HG03280 (cell line): ENCODE measurements at regions not wholly inside any gene's neighbourhood (a gene's known extent, or its start where the extent isn't known, plus 50 kb on each side); places are given as distances from the start of the nearest gene placed in this dataset.

ENCODE experiments used
- ATAC-seq: cut with Tn5 transposase; IDR thresholded peaks from one replicate; pipeline ENCODE4 v1.9.1; 2021; ENCODE audit warnings: mild to moderate bottlenecking, moderate library complexity; ENCODE audit not compliant: unreplicated experiment

DNA sequence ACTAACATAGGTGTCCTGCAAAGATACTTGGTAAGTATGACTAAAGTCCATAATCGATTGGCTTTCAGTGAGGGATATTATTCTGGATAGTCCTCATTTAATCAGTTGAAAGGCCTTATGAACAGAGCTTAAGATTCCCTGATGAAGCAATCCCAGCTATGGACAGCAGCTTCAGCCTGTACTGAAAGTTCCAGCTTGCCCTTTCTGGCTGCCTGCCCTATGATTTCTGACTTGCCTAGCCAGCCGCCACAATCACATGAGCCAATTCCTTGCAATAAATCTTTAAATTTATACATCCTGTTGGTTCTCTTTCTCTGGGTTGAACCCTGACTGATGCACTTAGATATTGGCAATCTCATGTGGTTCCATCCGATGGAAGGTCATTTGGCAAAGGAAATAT is 759.0 kb upstream of the API5 start:
- ATAC-seq: no peak

DNA sequence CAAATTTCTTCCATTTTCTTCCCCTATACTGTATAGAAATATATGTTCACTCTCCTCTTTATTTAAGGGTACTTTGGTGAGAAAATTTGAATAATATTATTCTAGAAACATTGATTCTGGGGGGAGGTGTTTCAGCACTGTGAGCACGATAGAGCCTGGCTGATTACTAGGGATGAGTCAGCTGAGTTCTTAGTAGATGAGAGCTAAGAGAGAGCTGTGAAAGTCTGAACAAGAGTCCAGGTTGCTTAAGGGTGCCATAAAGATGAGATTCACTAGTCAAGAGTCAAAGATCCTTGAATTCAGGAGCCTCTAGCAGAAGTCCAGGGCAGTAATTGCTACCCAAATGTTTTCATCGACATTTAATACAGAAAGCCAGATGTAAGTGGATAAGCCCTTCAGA is 756.6 kb upstream of the API5 start:
- no peak for ATAC-seq

DNA sequence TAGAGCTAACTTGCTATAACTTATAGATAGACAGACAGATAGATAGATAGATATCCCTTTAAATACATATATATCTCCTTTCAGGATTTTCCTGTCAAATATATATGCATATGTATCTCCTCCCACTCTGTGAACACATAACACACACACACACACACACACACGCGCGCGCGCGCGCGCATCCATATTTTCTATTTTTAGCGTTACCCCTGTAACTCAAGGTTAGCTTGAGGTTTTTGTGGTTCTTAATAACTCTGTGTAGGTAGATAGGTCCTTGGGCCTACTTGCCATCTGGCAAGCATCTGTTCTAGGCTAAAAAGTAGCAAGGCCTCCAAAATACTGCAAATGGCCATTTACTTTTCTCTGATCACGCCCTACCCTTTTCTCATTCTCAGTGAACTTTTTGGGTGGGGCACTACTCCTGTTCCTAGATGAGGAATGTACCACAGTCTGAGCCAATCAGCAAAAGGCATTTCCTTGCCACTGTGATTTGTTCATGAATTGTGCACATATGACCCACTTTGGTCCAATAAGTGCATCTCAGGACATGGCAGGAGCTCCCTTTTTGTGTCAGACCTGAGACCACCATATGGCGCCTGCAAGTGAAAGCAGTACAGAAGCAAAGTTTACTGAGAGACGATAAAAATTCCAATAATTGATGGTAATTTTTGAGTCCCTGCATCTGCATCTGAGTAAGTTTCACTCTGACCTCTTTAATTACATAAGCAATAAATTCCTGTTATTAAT is 740.5 kb upstream of the API5 start:
- no peak for ATAC-seq

DNA sequence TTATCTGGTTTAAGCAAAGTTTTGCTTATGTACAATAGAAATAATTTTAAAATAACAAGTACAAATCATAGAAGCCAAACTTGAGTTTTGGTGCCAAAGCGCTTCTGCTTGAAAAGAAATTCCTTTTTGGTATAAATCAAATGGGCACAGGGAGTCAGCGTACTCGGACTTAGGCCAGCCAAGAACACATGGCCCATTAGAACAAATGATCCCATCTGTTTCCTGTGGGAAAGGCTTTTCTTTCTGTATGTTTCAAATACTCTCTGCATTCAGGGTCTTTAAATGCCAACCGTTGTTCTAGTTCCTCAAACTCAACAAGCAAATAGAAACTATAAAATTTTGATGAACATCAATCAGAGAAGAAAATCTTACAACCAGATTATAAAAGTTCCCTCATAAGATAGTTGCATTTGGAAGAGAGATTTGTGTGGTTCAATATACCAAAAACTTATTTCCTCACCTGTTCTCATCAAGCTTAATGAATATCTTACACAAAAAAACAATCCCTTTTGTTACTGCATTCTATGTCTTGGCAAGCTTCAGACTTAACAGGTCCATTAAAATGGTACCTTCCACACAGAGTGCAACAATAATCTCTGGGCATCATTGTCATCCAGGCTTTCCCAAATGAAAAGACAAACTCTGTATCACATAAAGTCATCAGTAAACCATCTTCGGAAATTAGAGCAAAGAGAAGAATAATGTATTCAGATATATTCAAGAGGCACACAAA is 739.8 kb upstream of the API5 start:
- no peak for ATAC-seq

DNA sequence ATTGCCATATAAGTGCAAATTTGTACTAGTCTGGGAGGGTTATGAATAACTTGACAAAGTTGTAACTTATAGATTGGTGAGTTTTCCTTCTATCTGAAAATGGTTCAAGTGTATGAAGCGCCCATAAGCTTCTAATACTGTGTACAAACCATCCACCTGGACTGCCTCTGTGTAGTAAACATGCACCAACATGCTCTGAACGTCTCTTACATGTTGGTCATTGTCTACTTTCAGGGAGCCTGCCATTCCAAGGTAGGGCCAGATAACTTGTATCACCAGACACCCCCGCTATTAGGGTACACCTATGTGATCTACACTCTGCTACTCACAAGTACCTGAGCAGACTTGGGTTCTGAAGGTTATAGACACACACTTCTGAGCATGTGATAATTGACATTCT is 735.5 kb upstream of the API5 start:
- ATAC-seq: no peak

DNA sequence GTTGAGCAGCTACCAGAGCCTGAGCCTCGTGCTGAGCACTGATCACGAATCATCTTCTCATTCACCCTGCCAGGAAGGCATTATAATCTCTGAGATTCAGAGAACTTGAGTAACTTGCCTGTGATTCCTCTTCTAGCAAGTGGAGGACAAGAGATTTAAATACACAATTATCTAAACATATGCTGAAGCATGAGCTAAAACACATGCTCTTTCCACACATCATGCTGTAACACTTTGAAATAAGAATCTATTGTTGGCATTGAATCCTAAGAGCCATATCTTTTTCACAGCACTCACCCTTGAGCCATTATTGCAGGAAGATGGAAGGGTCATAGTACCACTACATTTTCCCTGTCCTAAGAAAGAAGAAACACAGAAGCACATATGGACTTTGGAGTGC is 722.5 kb upstream of the API5 start:
- no peak for ATAC-seq

DNA sequence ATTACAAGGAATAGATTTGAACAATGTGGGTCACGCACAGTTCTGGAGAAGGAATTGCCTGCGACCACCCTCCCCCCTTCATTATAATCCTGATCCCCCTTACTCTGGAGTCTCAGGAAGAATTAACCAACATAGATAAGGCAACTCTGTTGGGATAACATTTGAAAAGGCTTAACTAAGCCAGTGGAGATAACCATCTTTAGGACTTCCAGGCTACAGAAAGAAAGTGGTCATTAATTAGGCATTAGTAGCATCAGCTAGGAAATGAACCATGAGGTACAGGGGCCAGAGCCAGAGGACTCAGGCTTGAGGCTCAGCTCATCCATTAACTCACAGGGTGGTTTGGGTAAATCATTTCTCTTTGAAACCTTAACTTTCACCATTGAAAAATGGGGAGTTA is 720.0 kb upstream of the API5 start:
- ATAC-seq: no peak

DNA sequence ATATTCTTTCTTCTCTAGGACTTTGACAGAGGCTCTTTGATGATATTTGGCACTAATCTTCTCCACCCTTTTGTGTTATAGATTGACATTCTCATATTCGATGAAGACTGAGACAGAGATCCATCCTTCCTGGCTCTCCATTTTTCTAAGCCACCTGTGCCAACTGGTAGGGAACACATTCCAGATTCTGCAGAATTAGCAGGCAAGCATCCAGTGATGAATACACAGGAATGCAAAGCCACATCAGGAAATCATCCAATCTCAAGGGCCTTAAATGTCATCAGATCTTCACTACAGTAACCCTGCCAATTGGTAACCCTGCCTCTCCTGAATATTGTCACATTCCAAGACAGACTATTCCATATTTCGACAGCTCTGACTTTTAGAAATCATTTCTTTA is 718.4 kb upstream of the API5 start:
- ATAC-seq: no peak

DNA sequence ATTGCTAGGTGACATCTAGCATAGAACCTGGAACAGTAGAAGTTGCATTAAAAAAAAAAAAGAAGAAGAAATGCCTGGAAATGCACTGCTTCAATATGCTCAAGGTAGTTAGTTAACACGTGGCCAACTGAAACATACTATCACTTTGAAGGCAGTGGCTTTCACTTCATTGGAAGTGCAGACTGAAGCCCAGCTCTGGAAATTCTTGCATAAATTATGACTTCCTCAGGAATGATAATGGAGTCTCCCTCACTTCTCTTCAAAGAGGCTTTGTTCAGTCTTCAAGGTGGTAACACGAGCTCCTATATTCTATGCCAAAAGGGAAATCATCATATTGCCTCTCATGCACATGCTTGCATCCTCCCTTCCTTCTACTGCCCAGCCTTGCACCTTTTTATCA is 715.9 kb upstream of the API5 start:
- ATAC-seq: no peak

DNA sequence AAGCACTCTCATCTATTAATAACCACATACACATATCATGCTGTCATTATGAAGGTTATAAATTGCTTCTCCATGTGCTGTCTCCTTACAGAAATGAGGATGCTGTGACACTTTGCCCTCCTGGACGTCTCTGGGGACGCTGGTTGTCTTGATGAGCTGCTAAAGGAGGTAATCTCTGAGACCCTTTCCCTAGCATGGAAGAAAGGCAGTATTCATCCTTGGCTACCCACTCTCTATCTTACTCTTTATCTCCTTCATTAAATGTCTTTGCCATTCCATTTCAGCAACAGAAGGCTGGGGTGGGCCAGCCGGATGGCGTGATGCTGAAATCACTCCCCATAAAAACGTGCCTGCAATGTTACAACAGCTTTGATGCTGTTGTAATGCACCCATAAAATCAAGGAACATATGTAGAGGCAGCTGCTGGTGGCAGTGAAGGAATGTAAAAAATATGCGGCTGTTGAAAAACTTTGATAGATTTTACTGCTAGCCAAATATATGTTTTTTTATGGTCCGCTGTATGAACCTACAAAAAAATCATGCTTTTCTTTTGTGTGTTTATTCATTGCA is 715.1 kb upstream of the API5 start:
- ATAC-seq: no peak

DNA sequence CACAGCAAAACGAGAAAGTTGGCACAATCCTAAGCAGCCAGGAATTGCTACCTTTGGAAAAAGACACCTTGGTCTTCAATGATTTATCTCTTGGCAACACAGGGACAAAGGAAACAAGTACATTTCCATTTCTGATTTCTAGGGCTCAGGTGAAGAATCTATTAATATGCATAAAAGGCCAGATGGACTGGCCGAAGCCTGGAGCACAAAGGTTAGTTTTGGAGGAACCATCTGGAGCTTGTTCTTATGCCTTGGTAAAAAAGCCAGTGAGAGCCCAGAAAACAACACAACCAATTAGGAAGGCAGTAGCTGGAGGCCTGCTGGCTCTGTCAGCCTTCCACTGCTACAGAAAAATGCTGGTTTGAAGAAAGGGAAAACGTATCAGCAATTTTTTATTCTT is 713.5 kb upstream of the API5 start:
- ATAC-seq: no peak

DNA sequence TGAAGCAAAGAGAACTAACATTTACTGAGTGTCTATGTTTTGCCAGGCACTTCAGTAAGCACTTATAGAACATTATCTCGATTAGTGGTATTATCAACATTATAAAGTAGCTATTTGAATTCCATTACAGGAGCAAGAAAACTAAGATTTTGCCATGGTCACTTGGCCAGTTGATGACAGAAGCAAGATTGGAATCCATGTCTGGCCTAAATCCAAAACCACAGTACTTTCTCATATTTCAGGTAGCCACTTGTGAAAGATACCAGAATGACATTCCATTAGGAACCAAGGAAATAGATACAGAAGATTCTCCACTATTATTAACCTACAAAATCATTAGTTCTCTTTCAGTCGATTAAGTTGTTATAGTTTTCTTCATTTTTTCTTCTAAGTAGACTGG is 691.0 kb upstream of the API5 start:
- ATAC-seq: no peak

DNA sequence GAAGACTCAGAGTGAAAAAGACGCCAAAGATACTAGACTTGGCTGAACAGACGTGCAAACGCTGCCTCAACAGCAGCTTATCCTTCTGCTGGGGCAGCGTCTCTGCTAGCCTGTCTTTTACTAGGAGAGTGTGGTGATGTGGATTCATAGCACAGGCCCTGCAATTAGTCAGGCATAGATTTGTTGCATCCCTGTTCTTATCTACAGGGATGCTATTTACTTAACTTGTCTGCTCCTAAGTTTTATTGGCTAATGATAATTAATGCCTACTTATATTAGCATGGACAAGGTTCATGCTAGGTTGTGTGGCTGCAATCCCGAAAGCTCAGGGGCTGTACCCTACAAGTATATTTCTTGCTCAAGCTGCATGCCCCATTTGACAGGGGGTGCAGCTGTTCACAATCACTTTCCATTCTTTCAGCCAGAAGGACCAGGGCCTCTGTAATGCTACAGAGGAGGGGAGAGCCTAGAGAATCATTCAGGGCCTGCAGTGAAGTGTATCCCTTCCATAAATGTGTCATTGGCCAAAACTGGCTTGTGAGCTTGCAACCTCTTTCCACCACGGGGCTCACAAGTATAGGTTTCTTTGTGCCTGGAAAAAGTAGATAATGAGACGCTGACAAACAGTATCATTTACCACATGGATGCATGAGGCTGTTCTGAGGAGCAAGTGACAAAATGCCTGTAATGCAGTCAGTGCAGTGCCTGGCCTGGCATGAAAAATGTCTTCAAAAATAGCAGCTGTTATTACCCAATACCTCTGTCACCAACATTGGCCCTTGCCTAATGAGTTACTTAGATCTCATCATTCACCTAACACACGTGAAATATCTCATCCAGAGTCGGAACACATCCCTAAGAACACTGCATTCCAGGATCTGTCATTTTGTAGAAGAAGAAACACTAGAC is 685.8 kb upstream of the API5 start:
- no peak for ATAC-seq

DNA sequence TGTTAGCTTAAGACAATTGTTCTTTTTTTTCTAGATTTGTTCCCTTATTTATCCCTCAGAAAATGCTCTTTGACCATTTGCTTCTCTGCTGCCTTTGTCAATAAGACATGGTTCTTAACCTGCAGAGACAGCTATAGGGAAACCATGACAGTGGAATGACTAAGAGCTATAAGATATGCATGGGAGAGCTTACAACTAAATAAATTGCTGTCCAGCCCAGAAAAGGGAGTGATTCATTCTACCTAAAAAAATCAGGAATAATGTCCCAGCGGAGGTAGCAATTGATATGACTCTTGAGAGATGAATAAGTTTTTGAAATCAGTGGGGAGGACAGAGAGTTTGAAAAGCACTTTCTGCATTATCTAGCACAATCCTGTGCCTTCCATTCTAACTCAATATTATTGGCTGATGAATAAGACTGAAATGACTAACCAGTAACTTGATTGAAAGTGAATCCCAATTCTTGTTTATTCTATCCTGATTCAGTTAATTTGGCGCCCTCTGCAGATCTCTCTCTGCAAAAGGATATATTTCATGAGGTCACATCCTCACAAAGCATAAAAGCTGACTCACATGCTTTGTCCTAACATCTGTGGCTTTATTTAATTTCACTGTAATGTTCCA is 680.5 kb upstream of the API5 start:
- no peak for ATAC-seq

DNA sequence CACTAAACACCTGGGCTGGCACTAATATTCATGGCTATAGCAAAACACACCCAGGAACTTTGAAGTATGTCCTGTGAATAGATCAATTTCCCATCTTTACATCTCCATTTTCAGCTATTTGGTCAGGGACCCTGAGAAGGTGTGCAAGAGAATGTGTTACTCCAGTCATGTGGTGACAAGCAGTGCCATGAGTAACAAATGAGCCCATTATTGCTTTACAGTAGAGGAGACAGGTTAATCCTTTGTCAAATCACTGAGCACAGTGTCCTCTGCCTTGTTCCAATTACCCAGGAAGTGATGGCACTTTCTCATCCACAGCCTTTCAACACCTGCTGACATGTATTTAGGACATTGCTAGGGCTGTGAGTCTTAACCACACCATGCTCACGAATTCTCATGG is 664.8 kb upstream of the API5 start:
- no peak for ATAC-seq

DNA sequence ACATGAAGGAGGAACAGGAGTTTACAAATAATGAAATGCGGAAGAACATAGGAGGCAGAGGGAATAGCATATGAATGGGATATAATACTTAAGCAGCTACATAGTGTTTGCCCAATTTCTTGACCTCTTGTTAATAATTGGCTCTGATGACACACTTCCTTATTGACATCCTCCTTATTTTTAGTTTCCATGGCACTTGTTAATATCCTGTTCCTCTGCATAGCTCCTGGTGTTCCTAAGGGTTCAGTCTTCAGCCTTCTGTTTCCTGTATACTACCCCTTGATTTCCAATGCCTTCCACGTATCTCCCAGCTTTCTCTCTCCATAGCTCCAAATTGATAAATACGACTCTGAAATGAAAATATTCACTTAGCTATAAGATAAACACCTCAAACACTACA is 663.8 kb upstream of the API5 start:
- ATAC-seq: no peak

DNA sequence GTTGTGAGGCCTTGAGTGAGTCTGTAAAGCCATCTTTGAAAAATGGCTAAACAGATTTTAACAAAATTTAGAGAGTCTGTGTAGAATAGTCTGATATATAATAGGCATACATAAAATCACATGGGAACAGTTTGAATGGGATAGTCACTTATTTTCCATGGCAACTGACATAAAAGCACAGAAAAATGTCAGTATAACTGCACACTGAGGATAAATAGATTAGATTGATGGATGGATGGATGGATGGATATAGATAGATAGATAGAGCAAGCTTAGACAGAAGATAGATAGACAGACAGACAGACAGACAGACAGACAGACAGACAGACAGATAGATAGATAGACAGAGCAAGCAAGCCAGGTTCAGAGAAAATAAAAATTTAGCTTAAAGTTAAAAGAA is 660.2 kb upstream of the API5 start:
- ATAC-seq: no peak

DNA sequence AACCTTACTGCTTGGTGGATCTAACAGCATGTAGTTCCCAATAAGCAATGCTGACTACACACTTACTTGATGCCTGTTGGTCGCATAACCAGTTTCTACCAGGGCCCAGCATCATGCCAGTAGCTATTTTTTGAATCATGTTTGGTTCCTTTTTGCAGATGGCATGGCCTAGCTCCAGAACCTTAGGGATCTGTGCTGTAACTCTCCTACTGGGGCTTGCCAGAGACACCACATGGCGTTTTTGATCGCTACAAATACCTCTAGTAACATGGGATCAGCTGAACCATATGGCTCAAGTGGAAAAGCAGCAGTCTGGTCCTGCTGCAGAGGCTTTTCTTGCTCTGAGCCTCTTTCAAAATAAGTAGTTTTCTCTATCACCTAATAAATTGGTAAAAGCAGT is 654.6 kb upstream of the API5 start:
- no peak for ATAC-seq

DNA sequence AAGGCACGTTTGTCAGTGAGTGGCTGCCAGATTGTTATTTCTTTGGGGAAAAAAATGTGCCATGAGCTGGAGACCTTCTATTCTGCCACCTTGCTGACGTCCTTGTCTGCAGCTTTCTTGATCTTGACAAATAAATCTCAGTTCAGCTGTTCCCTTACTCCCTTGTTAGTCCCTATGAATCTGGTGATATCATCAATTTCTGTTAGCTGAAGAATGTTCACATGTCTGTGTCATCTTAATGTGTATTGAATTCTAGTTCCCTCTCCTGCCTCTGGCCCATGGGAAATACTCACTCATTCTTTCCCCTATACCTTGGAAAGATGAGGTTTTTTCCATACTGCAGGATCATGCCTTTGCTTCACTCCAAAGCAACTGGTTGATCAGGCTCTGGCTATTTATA is 649.9 kb upstream of the API5 start:
- ATAC-seq: no peak

DNA sequence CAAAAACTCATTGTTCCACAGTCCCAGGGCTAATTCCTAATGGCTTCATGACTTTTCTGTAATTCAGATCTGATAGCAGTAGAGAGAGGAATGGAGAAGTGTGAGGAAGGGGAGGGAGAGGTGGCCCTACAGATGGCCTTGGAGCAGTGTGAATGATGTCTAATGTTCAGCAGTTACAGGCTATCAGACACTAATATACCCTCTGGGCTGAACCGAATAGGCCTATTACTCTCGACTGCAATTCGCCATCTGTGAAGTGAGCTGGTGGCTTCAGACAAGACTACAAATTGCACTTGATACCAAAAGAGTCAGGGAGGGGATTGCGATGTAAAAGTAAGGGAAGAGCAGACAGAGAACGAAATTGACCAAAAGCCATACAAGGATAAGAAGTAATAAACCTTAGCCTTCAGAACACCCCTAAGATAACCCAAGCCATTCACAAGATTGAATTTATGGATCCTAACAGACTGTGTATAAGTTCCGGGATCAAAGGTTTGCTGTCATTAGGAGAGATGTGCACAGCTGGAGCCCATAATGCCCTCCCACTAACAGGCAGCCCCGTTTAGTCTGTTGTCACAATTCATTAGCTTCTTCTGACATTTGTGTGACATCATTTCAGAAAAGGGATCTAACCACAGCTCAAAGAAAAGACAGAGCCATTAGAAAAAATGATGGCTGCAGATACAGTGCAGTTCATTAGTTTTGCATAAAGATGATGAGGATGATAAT is 642.4 kb upstream of the API5 start:
- ATAC-seq: no peak
